Spleen (tissue), 11 donors: ENCODE measurements at regions not wholly inside any gene's neighbourhood (a gene's known extent, or its start where the extent isn't known, plus 50 kb on each side); places are given as distances from the start of the nearest gene placed in this dataset.

Source experiments
- DNase-seq: peaks from one replicate; pipeline ENCODE4 v3.0.0-alpha.2; 2020
- H3K27ac ChIP-seq, 8 donors: fragments of 200-600 bp; sonication (generic) in 7 of 8; 1 replicate in 4 of 8; 2 replicates in 4 of 8; pipeline versions ENCODE4 v1.5.0 to v1.8.0; 2016 to 2021; ENCODE audit warnings: inconsistent platforms in 4 of 8, mild to moderate bottlenecking in 4 of 8, moderate library complexity in 1 of 8
- H3K27me3 ChIP-seq, 7 donors: fragments of 200-600 bp; sonication (generic) in 6 of 7; replicated peaks in 1 of 7; 1 replicate in 4 of 7; 2 replicates in 3 of 7; pipeline versions ENCODE4 v1.5.0 to v1.8.0; 2016 to 2021; ENCODE audit warnings: inconsistent platforms in 3 of 7, mild to moderate bottlenecking in 1 of 7
- H3K36me3 ChIP-seq, 6 donors: fragments of 200-600 bp; sonication (generic) in 5 of 6; 1 replicate in 4 of 6; 2 replicates in 2 of 6; pipeline versions ENCODE4 v1.5.0 to v1.8.0; 2016 to 2021; ENCODE audit warnings: inconsistent platforms in 2 of 6
- H3K4me1 ChIP-seq, 6 donors: fragments of 200-600 bp; sonication (generic) in 5 of 6; 1 replicate in 3 of 6; 2 replicates in 3 of 6; pipeline versions ENCODE4 v1.5.0 to v1.8.0; 2016 to 2021; ENCODE audit warnings: inconsistent platforms in 3 of 6
- H3K4me3 ChIP-seq, 8 donors: fragments of 200-600 bp; sonication (generic) in 7 of 8; 1 replicate in 4 of 8; 2 replicates in 4 of 8; pipeline versions ENCODE4 v1.5.0 to v1.8.0; 2016 to 2021; ENCODE audit warnings: inconsistent platforms in 4 of 8, mild to moderate bottlenecking in 4 of 8, moderate library complexity in 2 of 8
- H3K9me3 ChIP-seq, 8 donors: fragments of 200-600 bp; sonication (generic) in 7 of 8; 1 replicate in 4 of 8; 2 replicates in 4 of 8; pipeline versions ENCODE4 v1.5.0 to v1.8.0; 2016 to 2021; ENCODE audit warnings: inconsistent platforms in 4 of 8
- POLR2A ChIP-seq, 3 donors: fragments of 450-650 bp; IDR thresholded peaks; one replicate each; pipeline ENCODE4 v1.5.1; 2017; ENCODE audit warnings: antibody characterized with exemption in 3 of 3, mild to moderate bottlenecking in 1 of 3
- POLR2AphosphoS5 ChIP-seq, 3 donors: sonication (generic); formaldehyde crosslinking; IDR thresholded peaks; one replicate each; pipeline ENCODE4 v1.5.1; 2017; ENCODE audit warnings: antibody characterized with exemption in 3 of 3
- WGBS, 5 donors: extraction: QIAGEN DNeasy Blood & Tissue Kit in 3 of 5; methylation state at CpG; one replicate each; pipeline versions ENCODE4 v1.1.5 to v1.1.7; 2013 to 2018; 5-methylcytosine and 5-hydroxymethylcytosine counted together
- intact Hi-C: fragments of 100-400 bp; cut with DNase I; formaldehyde crosslinking; loops from one replicate; pipeline ENCODE4 v1.15.0; 2023; ENCODE audit warnings: low total_unique reads
- TF ChIP-seq, protein P1 (sequence below), 11 experiments: fragments of 200-600 bp in 7 of 11; fragments of 450-650 bp in 4 of 11; sonication (generic) in 4 of 11; IDR thresholded peaks in 8 of 11; conservative IDR thresholded peaks in 3 of 11; 1 replicate in 7 of 11; 2 replicates in 4 of 11; pipeline versions ENCODE4 v1.4.0 to v1.8.0; 2016 to 2021; ENCODE audit warnings: antibody characterized with exemption in 11 of 11, inconsistent platforms in 4 of 11, mild to moderate bottlenecking in 1 of 11
- donor health status: healthy with polysubstance abuse.
- donor health status: DM: no; HTN: no; CAD: no; lungs with moderate emphysema.
- donor health status: DM: no; HTN: no; CAD: no.
- donor health status: Bipolar disorder and iron deficiency.
- donor health status: healthy.
- donor health status: DM: no; HTN: no; CAD: no.
- donor health status: DM: yes; HTN: yes; CAD: no.

DNA sequence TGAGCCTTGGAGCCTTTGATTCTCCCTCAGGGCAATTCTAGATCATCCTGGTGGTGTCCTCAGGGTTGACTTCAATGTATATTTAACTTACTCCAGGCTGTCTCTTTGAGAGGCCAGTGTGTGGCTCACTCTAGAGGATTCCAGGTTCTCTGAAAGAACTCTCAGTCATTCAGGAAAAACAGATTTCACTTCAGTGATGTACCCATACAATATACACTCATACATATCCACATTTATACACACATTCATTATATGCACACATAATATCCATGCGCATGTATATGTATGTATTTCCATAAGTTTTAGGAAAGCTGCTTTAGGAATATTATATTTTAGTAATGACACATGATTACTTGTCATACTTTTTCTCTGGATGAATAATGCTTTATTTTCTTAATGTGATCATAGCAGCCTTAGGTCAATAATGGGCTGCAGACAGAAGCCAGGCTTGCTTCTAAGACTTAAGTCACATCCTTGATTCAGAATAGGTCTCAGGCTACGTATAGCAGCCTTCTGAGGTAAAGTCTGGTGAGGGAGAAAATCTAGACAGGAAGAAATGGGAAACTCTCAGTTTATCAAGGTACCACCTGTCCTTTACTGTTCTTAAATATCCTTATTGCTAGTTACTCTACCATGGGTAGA lies 397.0 kb downstream of the GPAT3 start:
- Histone ChIP-seq H3K36me3 (no peaks in the 10 kb centered on the region), H3K27me3 (no peaks in the 10 kb centered on the region), H3K27ac (no peak overlapping the region), H3K4me1 (no peaks in the 10 kb centered on the region), H3K4me3 (no peak overlapping the region), H3K9me3 (peaks cover 0 to 3% (median 0%) of the 10 kb centered on the region in 8 donors)
- WGBS, 5 donors, result 84 to 92% (median 84%) methylated on average over 2 of the region's 2 CpGs
- intact Hi-C loops, result no loop called here
- TF ChIP-seq POLR2A (IDR thresholded peaks at IDR 0.05), result no peak
- TF ChIP-seq, protein P1, sequence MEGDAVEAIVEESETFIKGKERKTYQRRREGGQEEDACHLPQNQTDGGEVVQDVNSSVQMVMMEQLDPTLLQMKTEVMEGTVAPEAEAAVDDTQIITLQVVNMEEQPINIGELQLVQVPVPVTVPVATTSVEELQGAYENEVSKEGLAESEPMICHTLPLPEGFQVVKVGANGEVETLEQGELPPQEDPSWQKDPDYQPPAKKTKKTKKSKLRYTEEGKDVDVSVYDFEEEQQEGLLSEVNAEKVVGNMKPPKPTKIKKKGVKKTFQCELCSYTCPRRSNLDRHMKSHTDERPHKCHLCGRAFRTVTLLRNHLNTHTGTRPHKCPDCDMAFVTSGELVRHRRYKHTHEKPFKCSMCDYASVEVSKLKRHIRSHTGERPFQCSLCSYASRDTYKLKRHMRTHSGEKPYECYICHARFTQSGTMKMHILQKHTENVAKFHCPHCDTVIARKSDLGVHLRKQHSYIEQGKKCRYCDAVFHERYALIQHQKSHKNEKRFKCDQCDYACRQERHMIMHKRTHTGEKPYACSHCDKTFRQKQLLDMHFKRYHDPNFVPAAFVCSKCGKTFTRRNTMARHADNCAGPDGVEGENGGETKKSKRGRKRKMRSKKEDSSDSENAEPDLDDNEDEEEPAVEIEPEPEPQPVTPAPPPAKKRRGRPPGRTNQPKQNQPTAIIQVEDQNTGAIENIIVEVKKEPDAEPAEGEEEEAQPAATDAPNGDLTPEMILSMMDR (IDR thresholded peaks at IDR 0.05 in 8 of 11, conservative IDR thresholded peaks at IDR 0.05 in 3 of 11), result no peak
- no peak for TF ChIP-seq POLR2AphosphoS5 (IDR thresholded peaks at IDR 0.05)
- DNase-seq, result no peak

DNA sequence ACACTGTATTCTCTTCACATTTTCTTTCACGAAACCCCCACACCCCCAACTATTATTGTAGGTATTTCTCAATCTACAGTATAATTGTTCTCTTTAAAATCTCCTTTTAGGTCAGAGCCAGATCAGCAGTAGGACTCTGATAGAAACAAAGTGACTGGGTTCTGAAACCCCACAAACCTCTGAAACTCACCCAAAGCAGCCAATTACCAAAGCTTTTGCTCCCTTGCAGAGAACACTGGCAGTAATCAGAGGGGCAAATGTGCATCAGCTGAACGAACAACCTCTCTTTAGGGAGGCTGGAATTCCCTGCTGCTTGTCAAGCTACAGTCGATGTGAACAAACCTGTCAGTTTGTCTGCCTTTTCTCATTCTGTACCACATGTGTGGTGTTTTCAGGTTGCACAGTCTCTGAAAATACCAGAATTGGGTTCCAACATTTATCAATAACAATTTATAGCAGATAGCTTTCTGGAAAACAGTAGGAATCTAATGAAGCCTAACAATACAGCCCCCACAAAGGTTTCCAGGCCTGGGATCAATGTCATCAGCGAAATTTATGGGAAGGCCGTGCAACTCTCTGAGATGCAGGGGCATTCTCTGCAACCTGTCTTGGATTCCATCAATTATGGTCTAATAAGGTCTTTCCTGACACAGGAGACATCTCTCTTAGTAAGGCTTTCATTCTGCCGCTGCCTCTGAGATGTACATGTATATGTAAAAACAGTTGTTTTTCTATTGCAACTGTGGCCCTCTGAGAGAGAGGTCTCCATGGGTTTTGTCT lies 395.9 kb downstream of the GPAT3 start:
- DNase-seq, result no peak
- intact Hi-C loops, result no loop called here
- WGBS, 5 donors, result 71 to 80% (median 76%) methylated on average over 6 of the region's 6 CpGs

DNA sequence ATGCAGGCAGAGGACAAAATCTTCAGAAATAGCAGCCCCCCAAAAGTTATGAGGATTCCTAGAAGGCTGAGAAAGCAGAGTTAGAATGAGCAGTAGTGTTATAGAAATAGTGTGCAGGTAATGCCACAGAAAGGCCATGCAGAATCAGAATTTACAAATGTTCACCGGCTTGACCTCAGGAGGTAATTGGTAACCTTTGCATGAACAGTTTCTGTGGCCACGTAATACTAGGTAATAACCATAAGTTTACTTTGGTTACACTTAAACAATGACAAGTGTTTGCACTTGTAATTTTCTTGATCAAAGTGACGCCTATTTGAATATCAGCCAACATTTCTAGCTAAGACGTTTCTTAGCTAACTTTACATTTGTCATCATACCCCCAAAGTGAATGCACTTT lies 393.6 kb downstream of the GPAT3 start:
- TF ChIP-seq POLR2A (IDR thresholded peaks at IDR 0.05), result no peak
- Histone ChIP-seq H3K27ac (no peak overlapping the region), H3K9me3 (no peaks in the 10 kb centered on the region), H3K4me1 (no peaks in the 10 kb centered on the region), H3K36me3 (no peaks in the 10 kb centered on the region), H3K27me3 (no peaks in the 10 kb centered on the region), H3K4me3 (no peak overlapping the region)
- DNase-seq, result no peak
- WGBS, 5 donors, result 64 to 75% (median 71%) methylated on average over 4 of the region's 4 CpGs
- intact Hi-C loops, result no loop called here

More for the DNA sequence above, 395.9 kb downstream of the GPAT3 start:
- peaks cover 0 to 3% (median 0%) of the 10 kb centered on the region in 8 donors for H3K9me3 ChIP-seq
- TF ChIP-seq, protein P1 (IDR thresholded peaks at IDR 0.05 in 8 of 11, conservative IDR thresholded peaks at IDR 0.05 in 3 of 11), result no peak
- no peak for TF ChIP-seq POLR2AphosphoS5 (IDR thresholded peaks at IDR 0.05)
- TF ChIP-seq POLR2A (IDR thresholded peaks at IDR 0.05), result no peak
- no peak overlapping the region for H3K27ac ChIP-seq
- H3K36me3 ChIP-seq, result no peaks in the 10 kb centered on the region
- H3K4me1 ChIP-seq, result no peaks in the 10 kb centered on the region
- H3K27me3 ChIP-seq, result no peaks in the 10 kb centered on the region
- H3K4me3 ChIP-seq, result no peak overlapping the region

DNA sequence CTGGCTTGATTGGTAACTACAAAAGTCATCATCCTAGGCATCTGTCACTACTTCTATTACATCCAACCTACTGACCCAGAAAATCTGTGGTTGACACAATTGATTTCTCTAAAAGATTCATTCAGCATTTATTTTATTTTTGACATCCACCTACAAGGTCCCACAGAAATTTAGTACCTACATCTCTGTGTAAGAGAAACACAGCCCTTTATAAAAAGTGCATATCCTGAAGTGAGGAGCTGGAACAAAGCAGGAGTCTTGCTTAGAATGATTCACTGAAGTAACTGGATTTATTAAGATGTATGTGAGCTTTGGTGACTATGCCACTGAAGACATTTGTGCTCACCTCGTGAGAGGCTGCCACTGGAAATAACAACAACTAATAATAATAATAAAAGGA lies 391.0 kb downstream of the GPAT3 start:
- no peaks in the 10 kb centered on the region for H3K9me3 ChIP-seq
- no peak for DNase-seq
- no peaks in the 10 kb centered on the region for H3K27me3 ChIP-seq
- no peak overlapping the region for H3K4me3 ChIP-seq
- no peaks in the 10 kb centered on the region for H3K4me1 ChIP-seq
- no peaks in the 10 kb centered on the region for H3K36me3 ChIP-seq
- TF ChIP-seq POLR2A (IDR thresholded peaks at IDR 0.05) (no peak), POLR2AphosphoS5 (IDR thresholded peaks at IDR 0.05) (no peak)
- TF ChIP-seq, protein P1 (IDR thresholded peaks at IDR 0.05 in 8 of 11, conservative IDR thresholded peaks at IDR 0.05 in 3 of 11), result no peak
- intact Hi-C loops, result no loop called here
- no peak overlapping the region for H3K27ac ChIP-seq
- 41 to 50% (median 45%) methylated on average over 1 of the region's 1 CpG for WGBS, 5 donors
